ENCODE measurements at regions not wholly inside any gene's neighbourhood (a gene's known extent, or its start where the extent isn't known, plus 50 kb on each side); places are given as distances from the start of the nearest gene placed in this dataset.

- Histone ChIP-seq H3K4me1 (ENCODE audit: control insufficient read depth in 4 of 4, insufficient read depth in 4 of 4, low read length in 3 of 4) (peaks cover 0 to 2% (median 0%) of the 10 kb centered on the region in 4 donors), H3K9ac (ENCODE audit: low read depth in 1 of 2, low read length in 2 of 2) (no peak overlapping the region), H3K9me3 (ENCODE audit: control insufficient read depth in 4 of 4, low read length in 3 of 4) (peaks cover 0 to 3% (median 0%) of the 10 kb centered on the region in 4 donors), H3K4me3 (ENCODE audit: low read depth in 1 of 3, low read length in 3 of 3) (no peak overlapping the region), H3K27me3 (ENCODE audit: control insufficient read depth in 4 of 4, insufficient read depth in 4 of 4, low read length in 3 of 4) (peaks cover 0 to 3% (median 0%) of the 10 kb centered on the region in 4 donors), H3K27ac (ENCODE audit: low read depth in 1 of 2, low read length in 2 of 2) (no peak overlapping the region), H3K36me3 (ENCODE audit: control insufficient read depth in 4 of 4, insufficient read depth in 3 of 4, low read depth in 1 of 4, low read length in 3 of 4) (no peaks in the 10 kb centered on the region)
- no peak for DNase-seq (ENCODE audit: low spot score)
- 74% methylated on average over 2 of the region's 2 CpGs for WGBS
- no peak for TF ChIP-seq TAF1 (conservative IDR thresholded peaks at IDR 0.05)
- TF ChIP-seq CTCF (IDR thresholded peaks at IDR 0.05; ENCODE audit: low read depth, low read length, missing input control): no peak
- no peak for TF ChIP-seq ZBTB33 (IDR thresholded peaks at IDR 0.05)
- TF ChIP-seq RAD21 (IDR thresholded peaks at IDR 0.05): no peak
- TF ChIP-seq SP1 (IDR thresholded peaks at IDR 0.05): no peak
- no peak for TF ChIP-seq ATF3 (IDR thresholded peaks at IDR 0.05)
- TF ChIP-seq HNF4G (IDR thresholded peaks at IDR 0.05): no peak
Observed at GRCh38 chr18:67428158-67428557, 88.4 kb downstream of the DSEL start.

GRCh38 chr18:67426486-67426885 is 90.0 kb downstream of the DSEL start:
- no peak for DNase-seq (ENCODE audit: low spot score)
- peaks cover 0 to 3% (median 0%) of the 10 kb centered on the region in 4 donors for H3K27me3 ChIP-seq (ENCODE audit: control insufficient read depth in 4 of 4, insufficient read depth in 4 of 4, low read length in 3 of 4)
- H3K27ac ChIP-seq (ENCODE audit: low read depth in 1 of 2, low read length in 2 of 2): no peak overlapping the region
- H3K4me1 ChIP-seq (ENCODE audit: control insufficient read depth in 4 of 4, insufficient read depth in 4 of 4, low read length in 3 of 4): peaks cover 0 to 2% (median 0%) of the 10 kb centered on the region in 4 donors
- no peak overlapping the region for H3K4me3 ChIP-seq (ENCODE audit: low read depth in 1 of 3, low read length in 3 of 3)
- no peak for TF ChIP-seq REST (IDR thresholded peaks at IDR 0.05)
- TF ChIP-seq TAF1 (conservative IDR thresholded peaks at IDR 0.05): no peak
- no peak for TF ChIP-seq JUND (IDR thresholded peaks at IDR 0.05)
- TF ChIP-seq CTCF (IDR thresholded peaks at IDR 0.05; ENCODE audit: low read depth, low read length, missing input control): no peak
- no peak for TF ChIP-seq NR2F2 (IDR thresholded peaks at IDR 0.05)
- no peak for TF ChIP-seq YY1 (IDR thresholded peaks at IDR 0.05)
- no peak for TF ChIP-seq SP1 (IDR thresholded peaks at IDR 0.05)
- TF ChIP-seq ZBTB33 (IDR thresholded peaks at IDR 0.05): no peak
- TF ChIP-seq FOXA2 (IDR thresholded peaks at IDR 0.05): no peak
- no peak for TF ChIP-seq HNF4G (IDR thresholded peaks at IDR 0.05)
- no peak for TF ChIP-seq RAD21 (IDR thresholded peaks at IDR 0.05)
- TF ChIP-seq GABPA (IDR thresholded peaks at IDR 0.05 in 1 of 2, conservative IDR thresholded peaks at IDR 0.05 in 1 of 2): no peak
- no peak for TF ChIP-seq FOXA1 (IDR thresholded peaks at IDR 0.05)
- no peak for TF ChIP-seq EGR1 (IDR thresholded peaks at IDR 0.05; ENCODE audit: low read depth in 2 of 2)
- H3K9ac ChIP-seq (ENCODE audit: low read depth in 1 of 2, low read length in 2 of 2): no peak overlapping the region
- WGBS: 81% methylated on average over 5 of the region's 5 CpGs
- H3K36me3 ChIP-seq (ENCODE audit: control insufficient read depth in 4 of 4, insufficient read depth in 3 of 4, low read depth in 1 of 4, low read length in 3 of 4): no peaks in the 10 kb centered on the region
- peaks cover 0 to 3% (median 0%) of the 10 kb centered on the region in 4 donors for H3K9me3 ChIP-seq (ENCODE audit: control insufficient read depth in 4 of 4, low read length in 3 of 4)

Data from liver (tissue), 8 donors.